SKM-1 (cell line): ENCODE measurements at regions not wholly inside any gene's neighbourhood (a gene's known extent, or its start where the extent isn't known, plus 50 kb on each side); places are given as distances from the start of the nearest gene placed in this dataset.
"Not testable (repeated sequence)": the region's sequence is repeated elsewhere in the genome, so short reads cannot be mapped to it uniquely, and the experiment has no call there.

Source experiments
- DNase-seq: peaks from one replicate; lab custom pipeline; 2025; ENCODE audit not compliant: unreplicated experiment; lab: John Stamatoyannopoulos, UW

DNA sequence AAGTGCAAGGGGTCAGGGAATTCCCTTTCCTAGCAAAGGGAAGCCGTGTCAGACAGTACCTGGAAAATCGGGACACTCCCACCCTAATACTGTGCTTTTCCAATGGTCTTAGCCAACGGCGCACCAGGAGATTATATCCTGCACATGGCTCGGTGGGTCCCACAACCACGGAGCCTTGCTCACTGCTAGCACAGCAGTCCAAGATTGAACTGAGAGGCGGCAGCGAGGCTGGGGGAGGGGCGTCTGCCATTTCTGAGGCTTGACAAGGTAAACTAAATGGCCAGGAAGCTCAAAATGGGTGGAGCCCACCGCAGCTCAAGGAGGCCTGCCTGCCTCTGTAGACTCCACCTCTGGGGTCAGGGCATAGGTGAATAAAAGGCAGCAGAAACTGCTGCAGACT, 76.5 kb upstream of the LINC00632 start:
- not testable (repeated sequence) for DNase-seq

GRCh38 chrX:140608111-140608510, 101.4 kb upstream of the LINC00632 start:
- DNase-seq, result no peak

DNA sequence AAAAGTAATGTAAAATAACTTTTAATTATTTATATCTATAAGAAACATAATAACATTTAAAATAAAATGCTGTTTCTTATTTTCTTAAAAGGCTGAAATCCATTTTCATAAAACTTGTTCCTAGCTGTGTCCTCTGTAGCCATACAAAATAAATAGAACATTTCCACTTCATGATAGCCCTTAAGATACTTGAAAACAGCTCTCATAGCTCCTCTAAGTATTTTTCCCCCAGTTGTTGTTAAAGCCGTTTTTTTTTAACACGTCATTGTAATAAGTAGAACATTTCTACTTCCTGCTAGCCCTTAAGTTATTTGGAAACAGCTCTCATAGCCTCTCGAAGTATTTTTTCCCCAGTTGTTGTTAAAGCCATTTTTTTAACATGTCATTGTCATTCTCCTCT, 97.3 kb upstream of the SOX3 start:
- no peak for DNase-seq

DNA sequence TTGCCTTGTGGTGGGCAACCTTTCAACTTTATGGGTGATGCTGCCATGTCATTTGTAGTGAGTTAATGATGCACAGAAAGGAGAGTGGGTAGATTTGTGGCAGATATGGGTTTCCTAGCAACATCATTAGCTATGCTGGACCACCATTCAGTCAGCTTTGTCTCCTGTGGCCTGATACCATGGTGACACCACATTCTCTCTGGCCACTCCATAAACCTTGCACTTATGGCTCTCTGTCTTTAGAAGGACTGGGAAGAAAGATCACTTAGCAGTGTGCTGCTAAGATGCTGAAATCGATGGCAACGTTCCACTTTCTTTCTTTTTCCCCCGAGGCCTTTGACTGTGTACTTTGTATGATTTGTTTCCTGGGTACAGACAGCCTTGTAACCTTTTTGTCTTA, 95.0 kb upstream of the SOX3 start:
- no peak for DNase-seq

DNA sequence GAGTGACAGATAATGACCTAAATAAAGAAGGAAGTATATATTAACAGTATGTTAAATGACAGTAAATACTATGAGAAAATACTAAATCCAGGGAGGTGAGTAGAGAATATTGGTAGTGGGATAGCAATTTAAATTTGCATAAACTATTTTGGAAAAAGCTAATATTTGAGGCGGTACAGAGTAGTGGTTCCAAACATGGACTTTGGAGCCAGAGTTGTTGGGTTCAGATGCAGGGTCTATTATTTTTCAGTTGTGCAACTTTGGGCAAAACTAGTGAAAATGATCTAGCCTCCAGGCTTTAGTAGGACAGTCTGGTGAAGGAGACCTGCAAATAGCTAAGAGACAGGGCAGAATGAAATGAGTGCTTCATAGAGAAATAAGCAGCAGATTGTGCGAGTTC, 84.8 kb upstream of the SOX3 start:
- no peak for DNase-seq

GRCh38 chrX:140586951-140587350, 82.1 kb upstream of the SOX3 start:
- no peak for DNase-seq

DNA sequence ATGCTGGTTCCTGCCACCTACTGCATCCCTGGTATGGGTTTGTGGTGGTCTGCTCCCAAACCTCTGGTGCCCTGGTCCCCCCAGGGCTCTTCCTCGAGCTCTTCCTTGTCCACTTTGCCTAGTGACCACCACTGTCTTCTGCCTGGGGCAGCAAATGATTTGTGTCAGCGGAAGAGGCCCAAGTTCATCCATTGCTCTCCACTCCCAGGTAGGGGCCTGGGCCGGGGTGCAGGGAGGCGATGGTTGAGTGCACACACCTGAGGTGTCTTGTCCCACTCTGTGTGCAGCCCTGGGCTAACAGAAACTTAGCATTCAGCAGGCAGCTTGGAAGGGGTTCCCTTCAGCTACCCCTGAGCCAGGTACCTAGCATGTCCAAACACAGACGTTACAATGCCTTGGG, 75.6 kb upstream of the SOX3 start:
- no peak for DNase-seq

- peak; percentile 2 for DNase-seq
These were observed 67.9 kb upstream of the SOX3 start for GRCh38 chrX:140572724-140573123.

DNA sequence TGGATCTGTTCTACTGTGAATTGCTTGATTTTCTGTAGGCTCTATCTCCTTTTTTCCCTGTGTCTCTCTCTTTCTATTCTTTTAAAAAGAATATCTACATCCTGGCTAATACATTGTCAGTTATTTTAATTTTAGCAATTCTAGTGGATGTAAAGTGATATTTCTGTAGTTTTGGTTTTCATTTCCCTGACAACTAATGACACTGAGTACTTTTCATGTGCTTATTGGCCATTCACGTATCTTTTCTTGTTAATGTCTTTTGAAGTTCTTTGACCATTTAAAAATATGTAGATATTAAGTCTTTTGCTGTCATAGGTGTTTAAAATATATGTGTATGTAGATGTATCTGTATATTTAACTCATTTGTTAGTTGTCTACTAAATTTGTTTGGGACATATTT, 59.0 kb upstream of the SOX3 start:
- no peak for DNase-seq
